ENCODE measurements at regions not wholly inside any gene's neighbourhood (a gene's known extent, or its start where the extent isn't known, plus 50 kb on each side); places are given as distances from the start of the nearest gene placed in this dataset.

DNA sequence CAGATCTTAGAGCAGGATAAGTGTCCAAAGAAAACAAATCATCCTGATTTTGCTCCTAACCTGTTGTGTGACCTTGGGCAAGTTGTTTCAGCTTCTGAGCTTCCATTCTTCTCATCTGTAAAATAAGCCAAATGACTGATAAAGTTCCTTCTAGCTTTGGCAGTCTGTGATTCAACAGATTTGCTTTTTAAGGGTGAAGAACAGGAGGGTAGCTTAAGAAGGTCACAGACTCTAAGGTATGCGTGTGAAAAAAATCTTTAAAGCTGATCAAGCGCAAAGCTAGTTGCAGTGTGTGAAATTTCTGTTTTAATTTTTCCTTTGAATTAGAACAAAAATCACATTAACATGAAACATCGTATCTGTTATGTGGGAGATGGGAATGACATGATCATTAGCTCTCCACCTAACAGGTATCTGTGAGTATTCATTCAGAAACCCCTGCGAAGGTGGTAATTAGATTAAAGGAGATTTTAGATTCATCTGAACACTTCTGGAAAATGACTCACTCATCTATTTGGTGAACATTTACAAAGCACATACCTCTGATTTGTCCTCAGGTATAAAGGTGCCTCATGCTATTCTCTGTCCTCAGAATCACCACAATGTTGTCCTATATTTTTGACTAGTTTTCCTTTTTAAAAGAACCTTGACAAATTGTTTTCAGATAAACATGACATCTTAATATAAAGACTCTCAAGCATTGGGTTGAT lies 131.9 kb upstream of the CPM start:
- TF ChIP-seq, protein P1, sequence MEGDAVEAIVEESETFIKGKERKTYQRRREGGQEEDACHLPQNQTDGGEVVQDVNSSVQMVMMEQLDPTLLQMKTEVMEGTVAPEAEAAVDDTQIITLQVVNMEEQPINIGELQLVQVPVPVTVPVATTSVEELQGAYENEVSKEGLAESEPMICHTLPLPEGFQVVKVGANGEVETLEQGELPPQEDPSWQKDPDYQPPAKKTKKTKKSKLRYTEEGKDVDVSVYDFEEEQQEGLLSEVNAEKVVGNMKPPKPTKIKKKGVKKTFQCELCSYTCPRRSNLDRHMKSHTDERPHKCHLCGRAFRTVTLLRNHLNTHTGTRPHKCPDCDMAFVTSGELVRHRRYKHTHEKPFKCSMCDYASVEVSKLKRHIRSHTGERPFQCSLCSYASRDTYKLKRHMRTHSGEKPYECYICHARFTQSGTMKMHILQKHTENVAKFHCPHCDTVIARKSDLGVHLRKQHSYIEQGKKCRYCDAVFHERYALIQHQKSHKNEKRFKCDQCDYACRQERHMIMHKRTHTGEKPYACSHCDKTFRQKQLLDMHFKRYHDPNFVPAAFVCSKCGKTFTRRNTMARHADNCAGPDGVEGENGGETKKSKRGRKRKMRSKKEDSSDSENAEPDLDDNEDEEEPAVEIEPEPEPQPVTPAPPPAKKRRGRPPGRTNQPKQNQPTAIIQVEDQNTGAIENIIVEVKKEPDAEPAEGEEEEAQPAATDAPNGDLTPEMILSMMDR (IDR thresholded peaks at IDR 0.05) = no peak
- no peak for TF ChIP-seq POLR2A (IDR thresholded peaks at IDR 0.05)
